ENCODE measurements at regions not wholly inside any gene's neighbourhood (a gene's known extent, or its start where the extent isn't known, plus 50 kb on each side); places are given as distances from the start of the nearest gene placed in this dataset.

GRCh38 chr6:15916581-15916980, 212.3 kb upstream of the MYLIP start:
- TF ChIP-seq EZH2phosphoT487 (IDR thresholded peaks at IDR 0.05; ENCODE audit: low read depth): no peak
- TF ChIP-seq, protein P1, sequence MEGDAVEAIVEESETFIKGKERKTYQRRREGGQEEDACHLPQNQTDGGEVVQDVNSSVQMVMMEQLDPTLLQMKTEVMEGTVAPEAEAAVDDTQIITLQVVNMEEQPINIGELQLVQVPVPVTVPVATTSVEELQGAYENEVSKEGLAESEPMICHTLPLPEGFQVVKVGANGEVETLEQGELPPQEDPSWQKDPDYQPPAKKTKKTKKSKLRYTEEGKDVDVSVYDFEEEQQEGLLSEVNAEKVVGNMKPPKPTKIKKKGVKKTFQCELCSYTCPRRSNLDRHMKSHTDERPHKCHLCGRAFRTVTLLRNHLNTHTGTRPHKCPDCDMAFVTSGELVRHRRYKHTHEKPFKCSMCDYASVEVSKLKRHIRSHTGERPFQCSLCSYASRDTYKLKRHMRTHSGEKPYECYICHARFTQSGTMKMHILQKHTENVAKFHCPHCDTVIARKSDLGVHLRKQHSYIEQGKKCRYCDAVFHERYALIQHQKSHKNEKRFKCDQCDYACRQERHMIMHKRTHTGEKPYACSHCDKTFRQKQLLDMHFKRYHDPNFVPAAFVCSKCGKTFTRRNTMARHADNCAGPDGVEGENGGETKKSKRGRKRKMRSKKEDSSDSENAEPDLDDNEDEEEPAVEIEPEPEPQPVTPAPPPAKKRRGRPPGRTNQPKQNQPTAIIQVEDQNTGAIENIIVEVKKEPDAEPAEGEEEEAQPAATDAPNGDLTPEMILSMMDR (IDR thresholded peaks at IDR 0.05; ENCODE audit: low read depth, low read length): no peak
